Loucy (cell line): ENCODE measurements at regions not wholly inside any gene's neighbourhood (a gene's known extent, or its start where the extent isn't known, plus 50 kb on each side); places are given as distances from the start of the nearest gene placed in this dataset.

ENCODE experiments used
- EZH2phosphoT487 ChIP-seq: fragments of 200-600 bp; IDR thresholded peaks from 2 replicates; pipeline ENCODE4 v1.6.1; 2018; ENCODE audit warnings: antibody characterized with exemption, mild to moderate bottlenecking, moderate library complexity, borderline replicate concordance
- TF ChIP-seq, protein P1 (sequence below): fragments of 200-600 bp; sonication (generic); conservative IDR thresholded peaks from 2 replicates; pipeline ENCODE4 v1.5.1; 2014; ENCODE audit warnings: mild to moderate bottlenecking, antibody characterized with exemption, low read length

DNA sequence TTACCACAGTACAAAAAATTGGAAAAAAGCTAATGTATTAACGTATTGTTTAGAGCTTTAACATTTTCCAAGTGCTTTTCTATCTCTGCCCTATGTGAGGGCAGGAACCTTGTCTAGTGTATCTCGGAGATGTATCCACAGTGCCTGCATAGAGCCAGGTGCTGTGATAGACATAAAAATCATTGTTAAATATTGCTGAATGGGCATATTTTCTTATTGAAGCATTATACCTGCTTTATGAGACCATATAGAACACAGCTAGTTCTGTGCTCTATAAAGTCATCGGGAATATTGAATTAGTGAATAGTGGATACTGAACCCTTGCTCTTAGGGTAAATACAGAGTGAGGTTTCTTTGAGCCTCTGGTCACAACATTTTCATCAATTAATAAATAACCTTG lies 163.0 kb downstream of the RNF144B start:
- TF ChIP-seq, protein P1, sequence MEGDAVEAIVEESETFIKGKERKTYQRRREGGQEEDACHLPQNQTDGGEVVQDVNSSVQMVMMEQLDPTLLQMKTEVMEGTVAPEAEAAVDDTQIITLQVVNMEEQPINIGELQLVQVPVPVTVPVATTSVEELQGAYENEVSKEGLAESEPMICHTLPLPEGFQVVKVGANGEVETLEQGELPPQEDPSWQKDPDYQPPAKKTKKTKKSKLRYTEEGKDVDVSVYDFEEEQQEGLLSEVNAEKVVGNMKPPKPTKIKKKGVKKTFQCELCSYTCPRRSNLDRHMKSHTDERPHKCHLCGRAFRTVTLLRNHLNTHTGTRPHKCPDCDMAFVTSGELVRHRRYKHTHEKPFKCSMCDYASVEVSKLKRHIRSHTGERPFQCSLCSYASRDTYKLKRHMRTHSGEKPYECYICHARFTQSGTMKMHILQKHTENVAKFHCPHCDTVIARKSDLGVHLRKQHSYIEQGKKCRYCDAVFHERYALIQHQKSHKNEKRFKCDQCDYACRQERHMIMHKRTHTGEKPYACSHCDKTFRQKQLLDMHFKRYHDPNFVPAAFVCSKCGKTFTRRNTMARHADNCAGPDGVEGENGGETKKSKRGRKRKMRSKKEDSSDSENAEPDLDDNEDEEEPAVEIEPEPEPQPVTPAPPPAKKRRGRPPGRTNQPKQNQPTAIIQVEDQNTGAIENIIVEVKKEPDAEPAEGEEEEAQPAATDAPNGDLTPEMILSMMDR, result no peak
- no peak for TF ChIP-seq EZH2phosphoT487
